ENCODE measurements at regions not wholly inside any gene's neighbourhood (a gene's known extent, or its start where the extent isn't known, plus 50 kb on each side); places are given as distances from the start of the nearest gene placed in this dataset.

DNA sequence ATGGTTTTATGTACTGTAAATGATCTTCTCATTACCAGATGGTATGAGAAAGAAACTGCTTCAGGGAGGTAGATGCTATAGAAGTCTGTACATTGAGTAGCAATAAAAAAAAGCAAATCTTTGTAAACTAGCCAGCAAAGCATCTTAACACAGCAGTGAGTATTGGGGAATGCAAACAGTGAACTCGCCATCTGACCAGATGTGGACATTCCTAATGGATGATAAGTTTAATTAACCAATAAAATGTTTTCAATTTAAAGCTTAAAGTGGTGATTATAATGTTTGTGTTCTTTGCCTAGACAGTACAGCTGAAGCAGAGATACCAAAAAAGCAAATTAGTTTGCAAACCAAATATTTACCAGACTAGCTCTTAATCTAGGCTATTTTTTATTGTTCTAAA, 1144.2 kb downstream of the FAT4 start:
- Histone ChIP-seq H3K27me3 (no peaks in the 10 kb centered on the region), H3K36me3 (no peaks in the 10 kb centered on the region), H3K9me3 (no peaks in the 10 kb centered on the region), H3K4me3 (no peak overlapping the region), H3K27ac (no peak overlapping the region), H3K4me1 (no peaks in the 10 kb centered on the region)
- 90 to 100% methylated on average over 1 of the region's 1 CpG for WGBS, 2 donors (ENCODE audit: low coverage in 1 of 2)
- ATAC-seq = no peak
- TF ChIP-seq POLR2AphosphoS5 (IDR thresholded peaks at IDR 0.05) (no peak), POLR2A (IDR thresholded peaks at IDR 0.05) (no peak), EP300 (IDR thresholded peaks at IDR 0.05) (no peak)
- TF ChIP-seq, protein P1, sequence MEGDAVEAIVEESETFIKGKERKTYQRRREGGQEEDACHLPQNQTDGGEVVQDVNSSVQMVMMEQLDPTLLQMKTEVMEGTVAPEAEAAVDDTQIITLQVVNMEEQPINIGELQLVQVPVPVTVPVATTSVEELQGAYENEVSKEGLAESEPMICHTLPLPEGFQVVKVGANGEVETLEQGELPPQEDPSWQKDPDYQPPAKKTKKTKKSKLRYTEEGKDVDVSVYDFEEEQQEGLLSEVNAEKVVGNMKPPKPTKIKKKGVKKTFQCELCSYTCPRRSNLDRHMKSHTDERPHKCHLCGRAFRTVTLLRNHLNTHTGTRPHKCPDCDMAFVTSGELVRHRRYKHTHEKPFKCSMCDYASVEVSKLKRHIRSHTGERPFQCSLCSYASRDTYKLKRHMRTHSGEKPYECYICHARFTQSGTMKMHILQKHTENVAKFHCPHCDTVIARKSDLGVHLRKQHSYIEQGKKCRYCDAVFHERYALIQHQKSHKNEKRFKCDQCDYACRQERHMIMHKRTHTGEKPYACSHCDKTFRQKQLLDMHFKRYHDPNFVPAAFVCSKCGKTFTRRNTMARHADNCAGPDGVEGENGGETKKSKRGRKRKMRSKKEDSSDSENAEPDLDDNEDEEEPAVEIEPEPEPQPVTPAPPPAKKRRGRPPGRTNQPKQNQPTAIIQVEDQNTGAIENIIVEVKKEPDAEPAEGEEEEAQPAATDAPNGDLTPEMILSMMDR (IDR thresholded peaks at IDR 0.05) = no peak

- 78 to 100% methylated on average over 1 of the region's 1 CpG for WGBS, 2 donors (ENCODE audit: low coverage in 1 of 2)
- Histone ChIP-seq H3K27ac (no peak overlapping the region), H3K9me3 (no peaks in the 10 kb centered on the region), H3K36me3 (no peaks in the 10 kb centered on the region), H3K27me3 (no peaks in the 10 kb centered on the region), H3K4me3 (no peak overlapping the region), H3K4me1 (no peaks in the 10 kb centered on the region)
- TF ChIP-seq, protein P1 (IDR thresholded peaks at IDR 0.05) = no peak
- no peak for TF ChIP-seq POLR2AphosphoS5 (IDR thresholded peaks at IDR 0.05)
- no peak for TF ChIP-seq EP300 (IDR thresholded peaks at IDR 0.05)
- TF ChIP-seq POLR2A (IDR thresholded peaks at IDR 0.05) = no peak
- no peak for ATAC-seq
Measured at GRCh38 chr4:126465341-126465740, 1150.6 kb downstream of the FAT4 start.

DNA sequence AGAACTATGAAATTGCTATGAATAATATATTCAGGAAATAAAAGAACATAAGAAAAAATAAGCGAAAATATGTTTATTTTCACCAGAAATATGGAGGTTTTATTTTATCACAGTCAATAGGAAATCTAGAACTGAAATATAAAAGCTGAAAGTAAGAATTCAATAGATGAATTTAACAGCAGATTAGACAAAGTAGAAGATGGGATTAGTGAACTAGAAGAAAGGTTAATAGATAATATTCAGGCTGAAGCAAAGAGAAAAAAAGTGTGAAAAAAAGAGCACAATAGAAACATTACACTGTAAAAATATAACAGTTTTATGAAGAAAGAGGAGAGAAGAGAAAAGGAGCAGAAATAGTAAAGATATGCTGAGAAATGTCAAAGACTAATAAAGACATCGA, 1152.1 kb downstream of the FAT4 start:
- H3K36me3 ChIP-seq = no peaks in the 10 kb centered on the region
- no peaks in the 10 kb centered on the region for H3K9me3 ChIP-seq
- no peaks in the 10 kb centered on the region for H3K4me1 ChIP-seq
- no peak overlapping the region for H3K4me3 ChIP-seq
- TF ChIP-seq, protein P1 (IDR thresholded peaks at IDR 0.05) = no peak
- TF ChIP-seq POLR2A (IDR thresholded peaks at IDR 0.05) (no peak), EP300 (IDR thresholded peaks at IDR 0.05) (no peak), POLR2AphosphoS5 (IDR thresholded peaks at IDR 0.05) (no peak)
- no peak overlapping the region for H3K27ac ChIP-seq
- no peaks in the 10 kb centered on the region for H3K27me3 ChIP-seq
- no peak for ATAC-seq
- WGBS, 2 donors (ENCODE audit: low coverage in 1 of 2) = 90% methylated on average over 2 of the region's 2 CpGs

DNA sequence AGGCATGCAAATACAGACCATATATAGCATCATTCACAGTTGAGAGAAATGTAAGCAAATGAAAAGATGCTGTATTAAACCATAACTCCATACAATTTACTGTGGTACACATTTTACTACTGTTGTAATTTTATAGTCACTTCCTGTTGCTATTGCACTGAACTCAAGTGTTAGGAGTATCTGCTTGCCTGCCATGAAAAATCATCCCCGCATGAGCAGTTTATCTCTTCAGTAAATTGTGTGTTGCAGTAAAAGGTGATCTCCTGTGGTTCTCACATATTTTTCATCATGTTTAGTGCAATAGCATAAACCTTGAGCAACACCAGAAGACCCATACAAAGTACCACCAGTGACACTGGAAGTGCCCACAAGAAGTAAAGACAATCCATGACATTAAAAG, 1153.4 kb downstream of the FAT4 start:
- TF ChIP-seq EP300 (IDR thresholded peaks at IDR 0.05) (no peak), POLR2A (IDR thresholded peaks at IDR 0.05) (no peak), POLR2AphosphoS5 (IDR thresholded peaks at IDR 0.05) (no peak)
- TF ChIP-seq, protein P1 (IDR thresholded peaks at IDR 0.05) = no peak
- ATAC-seq = no peak
- 92 to 100% methylated on average over 1 of the region's 1 CpG for WGBS, 2 donors (ENCODE audit: low coverage in 1 of 2)
- no peaks in the 10 kb centered on the region for H3K4me1 ChIP-seq
- H3K36me3 ChIP-seq = no peaks in the 10 kb centered on the region
- H3K4me3 ChIP-seq = no peak overlapping the region
- H3K9me3 ChIP-seq = no peaks in the 10 kb centered on the region
- H3K27me3 ChIP-seq = no peaks in the 10 kb centered on the region
- H3K27ac ChIP-seq = no peak overlapping the region

- no peak for ATAC-seq
- Histone ChIP-seq H3K4me3 (no peak overlapping the region), H3K27ac (no peak overlapping the region), H3K9me3 (peaks cover 0 to 6% (median 0%) of the 10 kb centered on the region in 3 donors), H3K36me3 (no peaks in the 10 kb centered on the region), H3K27me3 (no peaks in the 10 kb centered on the region), H3K4me1 (no peaks in the 10 kb centered on the region)
- TF ChIP-seq POLR2AphosphoS5 (IDR thresholded peaks at IDR 0.05) = no peak
- no peak for TF ChIP-seq EP300 (IDR thresholded peaks at IDR 0.05)
- TF ChIP-seq POLR2A (IDR thresholded peaks at IDR 0.05) = no peak
- TF ChIP-seq, protein P1 (IDR thresholded peaks at IDR 0.05) = no peak
- 79 to 80% methylated on average over 3 of the region's 3 CpGs for WGBS, 2 donors (ENCODE audit: low coverage in 1 of 2)
Measured at GRCh38 chr4:126470862-126471261, 1156.1 kb downstream of the FAT4 start.
